AG20443 (cell line): ENCODE measurements at regions not wholly inside any gene's neighbourhood (a gene's known extent, or its start where the extent isn't known, plus 50 kb on each side); places are given as distances from the start of the nearest gene placed in this dataset.

ENCODE experiments used
- DNase-seq: peaks from one replicate; pipeline ENCODE4 v3.0.0; 2012; ENCODE audit warnings: low spot score, mixed read lengths

DNA sequence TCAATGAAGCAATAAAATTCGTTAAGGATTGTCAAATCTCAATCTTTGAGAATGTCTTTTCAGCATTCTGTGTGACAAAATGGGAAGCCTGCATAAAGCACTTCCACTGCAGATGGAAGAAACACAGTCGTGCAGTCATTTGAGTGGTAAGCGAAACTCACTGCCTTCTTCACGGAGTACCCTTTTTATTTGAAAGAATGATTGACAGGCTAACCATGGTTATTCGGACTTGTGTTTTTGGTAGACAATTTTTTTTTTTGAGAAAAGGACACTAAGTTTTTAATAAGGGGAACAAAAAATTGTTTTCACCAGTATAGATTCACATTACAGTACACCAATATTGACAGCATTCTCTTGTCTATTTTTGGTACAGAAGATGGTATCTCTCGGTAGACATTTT lies 86.9 kb upstream of the MSX1 start:
- DNase-seq, result no peak

DNA sequence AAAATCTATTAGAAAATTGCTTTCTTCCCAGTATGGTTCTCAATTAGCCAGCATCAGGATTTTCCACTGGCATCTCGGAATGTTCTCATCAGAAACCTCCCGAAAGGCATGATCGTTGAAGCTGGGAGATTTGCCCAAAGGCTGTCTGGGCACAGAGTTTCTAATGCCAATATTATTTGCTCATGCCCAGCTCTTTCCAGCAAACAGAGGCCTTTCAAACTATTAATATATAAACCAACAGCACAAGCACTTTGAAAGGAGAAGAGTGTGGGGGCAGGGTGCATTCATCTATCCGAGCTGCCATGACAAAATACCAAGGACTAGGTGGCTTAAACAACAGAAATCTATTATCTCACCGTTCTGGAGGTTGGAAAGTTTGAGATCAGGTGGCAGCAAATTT lies 88.3 kb upstream of the MSX1 start:
- DNase-seq, result no peak

DNA sequence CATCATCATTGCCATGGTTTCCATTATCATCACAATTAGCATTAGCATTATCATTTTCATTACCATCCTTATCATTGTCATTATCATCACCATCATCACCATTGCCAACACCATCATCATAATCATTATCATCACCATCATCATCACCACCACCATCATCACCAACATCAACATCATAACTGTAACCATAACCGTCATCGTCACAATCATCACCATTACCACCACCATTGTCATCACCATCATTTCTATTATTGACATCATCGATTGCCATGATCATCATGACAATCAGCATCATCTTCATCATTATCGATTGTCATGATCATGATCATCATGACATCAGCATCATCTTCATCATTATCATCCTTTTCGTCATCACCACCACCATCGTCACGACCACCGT lies 88.9 kb upstream of the MSX1 start:
- no peak for DNase-seq

DNA sequence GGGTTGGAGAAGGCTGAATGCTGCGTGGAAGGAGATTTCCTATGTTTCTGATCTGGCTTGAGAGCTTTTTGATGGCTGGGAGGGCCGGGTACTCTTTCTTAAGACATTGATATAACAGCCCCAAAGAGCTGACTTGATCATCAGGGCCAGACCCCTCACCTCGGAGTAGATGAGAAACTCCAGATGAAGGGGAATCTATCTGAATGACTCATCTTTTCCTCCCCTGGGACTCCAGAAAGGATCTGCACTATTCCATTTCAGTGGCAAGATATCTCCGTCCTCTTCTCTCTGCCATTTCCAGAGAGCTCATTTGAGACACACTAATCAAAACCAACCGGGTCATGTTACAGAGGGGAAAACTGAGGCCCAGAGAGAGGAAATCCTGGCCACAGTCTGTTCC lies 92.9 kb upstream of the MSX1 start:
- no peak for DNase-seq

DNA sequence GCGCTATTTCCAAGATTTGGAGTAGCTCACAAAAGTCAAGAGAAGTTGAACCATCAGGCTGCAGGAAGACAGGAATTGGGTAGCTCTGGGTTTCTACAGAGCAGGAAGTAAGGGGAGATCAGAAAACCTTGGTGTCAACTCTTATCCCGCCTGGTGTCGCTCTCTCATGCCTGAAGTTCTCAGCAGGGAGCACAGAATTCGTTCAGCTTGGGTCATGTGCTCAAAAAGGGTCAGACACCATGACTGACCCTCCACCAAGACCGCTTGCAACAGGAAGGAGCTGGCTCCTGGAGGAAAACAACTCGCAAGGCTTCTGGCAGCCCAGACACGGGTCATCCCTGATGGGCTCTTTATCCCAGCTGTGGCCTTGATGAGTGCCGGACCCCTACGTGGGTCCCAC lies 93.7 kb upstream of the MSX1 start:
- DNase-seq, result no peak

DNA sequence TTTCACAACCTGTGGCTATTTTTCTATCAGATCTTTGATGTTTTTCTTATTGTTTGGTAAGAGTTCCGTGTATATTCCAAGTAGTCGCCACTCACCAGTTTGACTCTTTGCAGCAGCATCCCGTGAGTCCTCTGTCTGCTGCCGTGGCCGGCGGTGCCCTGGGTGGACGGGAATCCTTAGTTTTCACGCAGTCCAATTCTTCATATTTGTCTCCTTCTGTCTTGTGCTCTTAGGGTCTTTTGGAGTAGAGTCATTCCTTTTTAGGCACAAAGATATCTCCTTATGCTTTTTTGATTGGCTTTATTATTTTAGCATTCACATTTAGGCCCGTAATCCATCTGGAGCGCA lies 94.9 kb upstream of the MSX1 start:
- DNase-seq, result no peak

DNA sequence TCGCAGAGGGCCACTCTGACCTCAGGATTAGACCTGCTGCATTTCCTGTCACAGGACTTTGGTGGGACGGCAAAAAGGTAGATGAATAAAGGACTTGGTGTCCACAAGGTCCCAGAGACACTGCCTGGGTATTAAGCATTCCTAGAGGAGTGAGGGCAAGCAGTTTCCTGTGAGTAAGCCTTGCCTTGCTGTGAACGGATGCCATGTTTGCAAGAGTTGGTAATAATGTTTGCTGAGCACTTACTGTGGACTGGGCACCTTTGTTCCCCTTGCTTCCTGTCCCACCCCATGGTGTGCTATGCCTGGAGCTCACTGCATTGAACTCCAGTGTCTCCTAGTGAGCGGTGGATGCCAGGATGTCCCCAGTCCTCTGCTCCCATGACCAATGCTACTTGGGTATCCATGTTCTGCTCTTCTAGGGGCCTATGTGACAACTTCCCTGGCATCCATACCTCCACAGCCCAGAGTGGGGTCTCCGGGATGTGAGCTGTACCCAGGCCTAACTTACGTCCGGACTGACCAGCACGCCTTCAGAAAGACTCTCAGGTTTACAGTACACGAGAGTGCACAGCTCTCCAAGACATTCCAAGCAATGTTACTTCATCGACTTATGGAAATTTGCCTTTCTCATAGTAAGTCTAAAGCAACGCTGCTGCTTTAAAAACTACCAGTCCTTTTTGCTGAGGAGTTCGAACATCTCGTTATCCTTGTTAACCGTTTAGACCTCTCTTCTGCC lies 95.5 kb upstream of the MSX1 start:
- DNase-seq, result no peak

DNA sequence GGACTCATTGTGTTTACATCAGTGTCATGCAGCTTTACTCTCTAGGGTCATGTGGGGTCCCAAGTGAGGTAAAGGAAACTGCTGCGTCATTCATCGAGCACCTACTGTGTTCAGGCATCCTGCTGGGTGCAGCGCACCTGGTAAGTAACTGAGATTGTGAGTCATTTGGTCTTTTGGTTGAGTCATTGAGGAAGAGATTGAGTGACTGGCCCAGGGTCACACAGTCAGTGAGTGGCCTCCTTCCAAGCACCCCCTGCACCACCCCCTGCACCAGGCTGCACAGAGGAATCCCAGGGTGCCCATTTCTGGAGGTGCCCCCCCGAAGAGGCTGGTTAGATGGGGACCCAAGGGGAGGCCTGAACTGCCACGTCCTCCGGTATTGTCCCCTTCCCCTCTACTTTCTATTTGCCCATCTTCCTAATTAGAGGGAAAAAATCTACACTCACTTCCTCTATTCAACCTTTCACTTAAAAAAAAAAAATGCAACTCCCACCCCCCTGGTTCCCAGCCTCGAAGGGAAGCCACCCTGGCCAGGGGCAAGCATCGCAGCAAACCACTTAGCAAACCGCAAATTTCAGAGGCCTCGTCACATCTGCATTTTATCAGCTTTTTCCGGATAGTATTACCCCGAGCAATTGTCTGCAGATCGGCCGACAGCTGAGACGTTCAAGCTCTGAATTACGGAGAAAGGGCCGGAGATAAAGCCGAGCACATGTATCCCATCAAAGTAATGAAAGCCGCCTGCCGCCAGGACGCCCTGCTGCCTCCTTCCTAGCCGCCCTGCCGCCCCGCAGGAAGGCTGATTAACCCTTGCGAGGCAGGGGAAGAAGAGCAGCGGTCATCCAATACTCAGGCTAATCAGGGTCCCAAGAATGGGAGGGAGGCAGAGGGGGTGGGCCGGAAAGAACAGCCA lies 96.3 kb upstream of the MSX1 start:
- peak; percentile 65 for DNase-seq

DNA sequence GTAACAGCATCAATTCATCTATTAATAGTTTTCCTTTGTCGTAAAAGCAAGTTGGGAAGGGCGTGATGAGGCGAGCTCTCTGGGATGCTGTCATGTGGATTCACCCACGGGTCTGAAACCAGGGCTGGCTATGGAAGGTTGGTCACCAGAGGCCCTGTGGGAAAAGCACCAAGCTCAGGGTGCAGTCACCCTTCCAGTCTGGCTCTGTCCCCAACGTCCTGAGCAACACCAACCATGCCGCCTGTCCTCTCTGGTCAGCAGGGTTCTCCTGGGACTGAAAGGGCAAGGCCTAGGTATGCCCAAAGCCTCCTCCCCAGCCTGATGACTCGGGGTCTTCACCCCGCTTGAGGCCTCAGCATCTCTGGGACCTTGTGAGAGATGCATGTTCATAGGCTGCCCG lies 97.2 kb upstream of the MSX1 start:
- no peak for DNase-seq

DNA sequence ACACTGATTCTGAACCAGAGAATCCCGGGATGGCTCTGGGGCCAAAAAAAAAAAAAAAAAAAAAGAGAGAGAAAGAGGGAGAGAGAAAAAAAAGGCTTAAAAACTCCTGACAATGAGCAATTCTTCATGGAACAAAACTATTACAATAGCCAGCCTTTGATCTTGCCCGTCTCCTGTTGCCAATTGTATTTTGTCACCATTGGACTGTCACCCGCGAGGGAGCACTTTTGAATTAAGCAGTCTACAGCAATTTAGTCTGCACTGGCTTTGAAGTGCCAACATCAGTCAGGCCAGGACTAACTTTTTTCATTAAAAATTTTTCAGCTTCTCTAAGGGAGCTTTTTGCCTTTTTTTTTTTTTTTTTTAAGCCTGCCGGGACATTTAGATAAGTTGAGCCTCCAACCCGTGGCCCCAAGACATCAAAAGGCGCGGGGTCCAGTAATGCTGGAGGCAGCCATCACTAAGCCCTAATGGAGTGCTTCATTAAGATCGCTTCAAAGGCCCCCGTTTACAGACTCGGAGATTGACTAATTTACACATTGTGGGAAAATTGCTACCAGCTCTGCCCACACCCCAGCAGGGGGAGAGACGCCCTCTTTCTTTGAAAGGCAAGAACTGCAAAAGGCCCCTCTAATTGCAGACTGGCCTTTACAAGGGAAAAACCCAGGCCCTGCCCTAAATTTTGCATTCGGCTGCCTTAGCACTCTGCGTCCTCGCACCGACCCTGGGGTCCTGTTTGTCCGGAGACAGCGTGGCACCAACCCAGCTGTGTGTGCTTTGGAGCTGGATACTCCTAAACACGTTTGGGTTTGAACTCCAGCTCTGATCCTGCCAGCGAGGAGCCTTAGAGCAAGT lies 98.1 kb upstream of the MSX1 start:
- DNase-seq, result no peak

DNA sequence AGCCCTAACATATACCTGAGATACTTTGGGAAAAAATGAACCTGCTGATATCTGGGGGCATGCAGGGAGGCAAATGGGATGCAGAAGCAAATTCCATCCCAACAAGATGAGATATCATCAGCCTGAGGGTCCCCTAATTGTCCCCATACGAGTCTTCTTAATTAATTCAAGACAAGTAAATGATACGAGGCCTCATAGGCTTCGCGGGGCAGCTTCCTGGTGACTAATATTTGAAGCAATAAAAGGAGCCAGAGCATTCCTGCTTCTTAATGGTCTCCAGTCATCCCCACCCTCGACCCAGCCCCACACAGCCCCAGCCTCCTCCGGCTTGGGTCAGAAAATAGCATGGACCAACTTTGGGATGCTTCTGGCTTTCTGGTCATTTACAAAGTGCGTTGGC lies 99.6 kb upstream of the MSX1 start:
- peak; percentile 35 for DNase-seq

DNA sequence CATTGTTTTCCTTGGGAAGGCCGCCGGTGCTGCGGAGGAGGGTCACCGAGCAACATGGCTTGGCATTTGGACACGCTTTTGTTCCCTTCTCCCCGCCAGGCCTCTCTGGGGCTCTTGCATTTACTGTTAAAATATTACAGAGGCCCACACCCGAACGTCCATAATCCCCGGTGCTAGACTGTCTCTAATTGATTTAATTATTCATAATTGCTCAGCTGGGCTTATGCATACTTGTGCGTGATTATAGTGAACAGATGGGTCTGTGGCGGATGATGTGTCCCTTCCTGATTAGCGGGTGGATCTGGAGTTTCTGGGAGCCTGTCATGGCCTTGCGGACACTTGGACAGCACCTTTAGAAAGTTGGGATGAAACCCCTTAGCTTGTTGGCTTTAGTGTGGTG lies 100.2 kb upstream of the MSX1 start:
- DNase-seq, result no peak

DNA sequence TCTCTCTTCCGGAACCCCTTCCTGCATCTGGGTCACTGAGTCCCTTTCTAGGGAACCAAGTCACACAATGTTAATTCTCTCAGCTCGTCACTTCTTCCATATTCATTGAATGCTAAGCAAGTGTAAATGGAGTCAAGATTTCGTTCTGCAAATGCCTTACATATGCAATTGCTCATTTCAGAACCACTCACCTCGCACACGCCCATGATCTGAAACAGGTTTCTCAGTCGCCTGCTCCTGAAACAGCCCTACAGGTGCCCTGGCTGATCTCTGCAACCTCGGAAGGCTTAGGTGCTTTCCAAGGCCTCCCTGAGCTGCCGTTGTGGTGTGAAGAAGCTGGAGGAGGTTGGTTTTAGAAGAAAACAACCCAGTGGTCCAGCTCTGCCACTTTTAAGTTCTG lies 100.8 kb upstream of the MSX1 start:
- no peak for DNase-seq

DNA sequence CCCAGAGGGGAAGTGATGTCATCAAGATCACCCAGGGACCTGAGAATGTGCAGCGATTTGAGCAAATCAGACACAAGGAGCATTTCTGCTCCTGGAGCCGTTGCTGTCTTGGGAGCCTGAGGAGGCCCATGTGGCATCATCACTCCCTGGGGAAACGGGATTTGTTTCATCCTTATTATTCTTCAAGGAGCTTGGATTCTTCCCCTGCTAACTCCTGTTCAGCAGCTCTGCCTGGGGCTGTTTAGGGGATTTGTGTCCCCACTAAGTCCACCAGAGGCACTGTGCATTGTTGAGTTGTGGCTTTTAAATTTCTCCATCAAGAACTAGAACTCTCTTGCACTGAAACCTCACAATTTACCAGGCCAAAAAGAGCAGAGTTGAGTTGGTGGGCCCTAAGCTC lies 104.2 kb upstream of the MSX1 start:
- DNase-seq, result no peak

DNA sequence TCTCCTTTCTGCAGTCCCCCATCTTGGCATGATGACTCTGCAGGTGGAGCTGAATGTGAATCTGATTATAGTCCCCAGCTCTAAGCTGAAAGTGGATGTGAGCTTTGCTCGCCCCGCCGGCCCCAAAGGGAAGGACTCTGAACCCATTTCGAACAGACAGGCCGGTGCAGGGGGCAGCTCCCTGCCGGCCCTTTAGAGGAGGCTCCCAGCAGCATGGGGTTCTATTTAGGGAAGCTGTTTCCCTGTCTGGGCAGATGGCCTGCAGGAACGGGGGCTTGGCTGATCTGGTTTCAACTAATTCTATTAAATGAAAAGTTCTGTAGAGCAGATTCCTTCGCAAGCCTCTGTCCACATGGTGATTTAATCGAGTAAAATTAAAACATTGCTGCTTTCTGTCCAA lies 104.8 kb upstream of the MSX1 start:
- DNase-seq, result no peak

DNA sequence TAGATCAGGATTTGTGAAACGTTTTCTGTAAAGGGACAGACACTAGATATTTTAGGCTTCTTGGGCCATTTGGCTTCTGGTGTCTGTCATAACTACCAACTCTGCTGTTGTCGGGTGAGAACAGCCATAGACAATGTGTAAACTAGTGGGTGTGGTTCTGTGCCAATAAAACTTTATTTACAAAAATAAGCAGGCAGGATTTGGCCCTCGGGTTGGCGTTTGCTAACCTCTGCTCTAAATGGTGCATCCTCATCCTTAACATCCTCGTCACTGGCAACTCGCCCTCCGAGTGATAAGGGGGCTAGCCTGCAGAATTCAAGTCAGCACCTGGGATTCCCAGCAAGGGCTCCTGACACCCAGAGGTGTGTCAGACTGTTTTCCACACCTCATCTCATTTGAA lies 105.8 kb upstream of the MSX1 start:
- DNase-seq, result no peak

DNA sequence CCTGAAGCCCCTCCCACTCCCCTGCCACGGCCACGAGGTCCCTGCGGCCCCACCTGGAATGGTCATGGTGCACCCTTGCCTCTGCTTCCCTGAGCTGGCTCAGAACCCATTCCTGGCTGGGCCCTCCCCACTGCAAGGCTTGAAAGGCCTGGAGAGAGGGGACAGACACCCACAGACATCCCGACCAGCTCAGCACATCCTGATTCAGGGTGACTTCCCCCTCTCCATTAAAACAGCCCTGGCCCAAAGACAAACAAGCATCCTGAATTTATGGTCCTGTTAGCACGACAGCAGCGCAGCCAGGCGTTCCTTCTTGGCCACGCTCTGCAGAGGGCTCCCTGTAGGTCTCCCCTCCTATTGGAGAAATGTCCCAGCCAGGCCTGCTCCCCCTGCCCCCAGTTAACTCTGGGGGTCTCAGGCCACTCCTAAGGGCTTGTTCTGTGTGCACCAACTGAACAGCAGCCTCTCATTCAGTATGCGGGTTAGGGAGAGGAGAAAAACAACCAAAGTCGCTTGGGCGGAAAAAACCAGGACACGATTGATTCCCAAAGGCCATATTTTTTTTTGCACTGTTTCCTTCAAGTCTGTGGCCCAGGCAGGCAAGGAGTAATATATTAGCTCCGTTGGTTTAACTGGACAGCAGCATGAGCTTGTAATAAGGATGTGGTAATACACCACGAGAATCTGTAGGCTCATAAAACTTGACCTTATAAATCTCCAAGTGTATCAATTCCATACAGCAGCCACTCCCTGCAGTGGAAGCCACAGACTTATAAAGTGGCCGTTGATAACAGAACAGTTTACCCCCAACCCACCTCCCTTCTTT lies 106.7 kb upstream of the MSX1 start:
- DNase-seq, result no peak

DNA sequence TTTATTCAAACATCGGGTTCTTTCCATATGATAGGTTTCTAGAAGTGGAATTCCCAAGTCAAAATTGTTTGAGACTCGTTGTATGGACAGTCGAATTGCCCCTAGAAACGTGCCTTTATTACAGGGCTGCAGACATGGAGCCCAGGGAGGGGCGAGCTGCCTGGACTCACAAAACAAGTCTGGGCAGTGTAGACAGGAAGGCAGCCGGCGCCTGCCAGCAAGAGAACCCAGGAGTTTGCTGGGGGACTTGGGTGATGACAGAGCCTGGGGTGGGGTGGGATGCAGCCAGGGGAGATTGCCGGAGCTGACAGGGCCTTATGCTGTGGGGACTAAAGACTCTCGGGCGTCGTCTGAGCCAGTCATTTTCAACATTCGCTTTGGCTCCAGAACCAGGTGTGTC lies 107.4 kb upstream of the MSX1 start:
- DNase-seq, result no peak

DNA sequence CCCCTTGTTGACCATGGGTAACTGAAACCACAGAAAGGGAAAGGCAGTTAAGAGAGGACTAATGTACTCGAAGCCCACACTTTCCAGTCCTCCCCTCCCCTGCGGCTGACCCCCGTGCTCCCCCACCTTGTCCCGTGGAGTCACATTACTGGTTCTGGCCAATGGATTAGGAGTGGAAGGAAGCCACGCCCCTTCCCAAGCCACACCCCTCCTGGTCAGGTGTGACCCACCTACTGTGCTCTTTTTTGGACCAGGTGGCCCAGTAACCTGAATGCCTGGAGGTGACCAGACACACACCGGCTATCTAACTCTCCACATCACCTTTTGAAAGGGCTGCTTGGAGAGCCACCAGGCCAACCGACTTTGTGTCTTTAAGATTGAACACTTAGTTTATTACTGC lies 109.3 kb upstream of the MSX1 start:
- no peak for DNase-seq

DNA sequence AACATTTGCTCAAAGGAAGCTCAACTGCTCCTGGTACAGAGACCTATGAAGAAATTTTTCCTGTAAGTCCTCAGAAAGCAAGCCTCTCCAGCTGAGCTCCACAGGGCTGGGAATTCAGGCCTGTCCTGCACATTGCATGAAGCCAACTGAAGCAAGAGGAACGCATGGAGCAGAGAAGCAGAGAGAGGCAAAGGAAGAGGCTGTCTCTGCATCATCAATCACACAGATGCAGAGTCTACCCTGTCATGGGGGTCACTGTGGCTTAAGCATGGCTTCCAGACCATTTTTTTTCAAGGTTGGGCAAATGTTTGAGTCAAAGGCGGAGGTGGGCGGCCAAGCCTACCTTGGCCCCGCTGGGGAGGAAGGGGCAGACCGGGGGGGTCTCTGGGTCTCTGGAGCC lies 110.3 kb upstream of the MSX1 start:
- DNase-seq, result no peak

DNA sequence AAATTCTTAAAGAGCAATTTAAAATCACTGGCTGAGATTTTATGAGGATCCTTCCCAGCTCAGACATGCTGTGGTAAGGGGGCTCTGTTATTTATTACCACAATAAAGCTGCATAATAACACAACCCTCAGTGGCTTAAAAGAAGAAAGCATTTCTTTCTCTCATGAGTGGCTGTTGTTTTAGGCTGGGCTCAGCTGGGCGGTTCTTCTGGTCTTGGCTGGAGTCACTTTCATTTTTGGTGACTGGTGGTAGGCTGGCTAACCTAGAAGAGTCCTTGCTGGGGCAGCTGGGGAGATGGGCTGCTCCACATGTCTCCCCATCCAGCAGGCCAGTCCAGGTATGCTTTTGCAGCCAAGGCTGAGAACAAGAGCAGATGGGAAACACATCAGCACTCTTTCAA lies 113.0 kb upstream of the MSX1 start:
- DNase-seq, result no peak

DNA sequence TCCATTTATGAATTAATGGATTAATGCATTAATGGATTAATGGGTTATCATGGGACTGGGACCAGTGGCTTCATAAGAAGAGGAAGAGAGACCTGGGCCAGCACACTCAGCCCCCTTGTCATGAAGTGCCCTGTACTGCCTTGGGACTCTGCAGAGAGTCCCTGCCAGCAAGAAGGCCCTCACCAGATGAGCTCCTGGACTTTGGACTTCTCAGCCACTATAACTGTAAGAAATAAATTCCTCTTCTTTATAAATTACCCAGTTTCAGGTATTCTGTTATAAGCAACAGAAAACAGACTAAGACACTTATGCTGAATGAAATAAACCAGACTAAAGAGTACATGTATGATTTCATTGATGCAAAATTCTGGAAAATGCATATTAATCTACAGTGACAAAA lies 119.4 kb upstream of the MSX1 start:
- no peak for DNase-seq
